SK-N-SH treated with all-trans-retinoic acid at 6 μM for 48 hours (cell line): ENCODE measurements at regions not wholly inside any gene's neighbourhood (a gene's known extent, or its start where the extent isn't known, plus 50 kb on each side); places are given as distances from the start of the nearest gene placed in this dataset.

Experiments used
- ATAC-seq: fragments of 200-7000 bp; cut with Tn5 transposase; 3 replicates; pipeline ENCODE4 v1.9.1; 2020; ENCODE audit warnings: mild to moderate bottlenecking, moderate library complexity
- ARNTL ChIP-seq: fragments of 450-650 bp; formaldehyde crosslinking; IDR thresholded peaks from 2 replicates; pipeline ENCODE4 v1.5.0; 2020; ENCODE audit warnings: low read depth, mild to moderate bottlenecking, moderate library complexity, borderline replicate concordance
- BACH2 ChIP-seq: fragments of 250-450 bp; sonication (Bioruptor Pico); IDR thresholded peaks from 2 replicates; pipeline ENCODE4 v1.9.0; 2021; ENCODE audit warnings: mild to moderate bottlenecking, borderline replicate concordance
- CSRNP3 ChIP-seq: fragments of 250-450 bp; sonication (Bioruptor Pico); IDR thresholded peaks from 2 replicates; pipeline ENCODE4 v1.5.1; 2021; ENCODE audit warnings: mild to moderate bottlenecking, moderate library complexity
- ESRRG ChIP-seq: fragments of 250-450 bp; sonication (Bioruptor Pico); IDR thresholded peaks from 2 replicates; pipeline ENCODE4 v1.6.1; 2021; ENCODE audit warnings: mild to moderate bottlenecking
- ISL1 ChIP-seq: fragments of 250-450 bp; sonication (Bioruptor Pico); IDR thresholded peaks from 2 replicates; pipeline ENCODE4 v2.1.2; 2022; ENCODE audit warnings: mild to moderate bottlenecking, moderate library complexity
- OSR1 ChIP-seq: fragments of 250-450 bp; sonication (Bioruptor Pico); IDR thresholded peaks from 2 replicates; pipeline ENCODE4 v1.8.0; 2022; ENCODE audit warnings: moderate library complexity, mild to moderate bottlenecking, inconsistent platforms
- POU6F1 ChIP-seq: fragments of 250-450 bp; sonication (Bioruptor Pico); IDR thresholded peaks from 2 replicates; pipeline ENCODE4 v1.8.0; 2021; ENCODE audit warnings: low read depth, mild to moderate bottlenecking, moderate library complexity, borderline replicate concordance
- PPARA ChIP-seq: fragments of 250-450 bp; sonication (Bioruptor Pico); IDR thresholded peaks from 2 replicates; pipeline ENCODE4 v1.5.0; 2020; ENCODE audit warnings: mild to moderate bottlenecking, borderline replicate concordance
- RARB ChIP-seq: fragments of 250-450 bp; sonication (Bioruptor Pico); IDR thresholded peaks from 2 replicates; pipeline ENCODE4 v1.8.0; 2021; ENCODE audit warnings: mild to moderate bottlenecking, moderate library complexity
- SNAI2 ChIP-seq: fragments of 250-450 bp; sonication (Bioruptor Pico); IDR thresholded peaks from 2 replicates; pipeline ENCODE4 v1.5.0; 2020; ENCODE audit warnings: mild to moderate bottlenecking, moderate library complexity
- TOX ChIP-seq: fragments of 250-450 bp; sonication (Bioruptor Pico); IDR thresholded peaks from 2 replicates; pipeline ENCODE4 v1.8.0; 2021; ENCODE audit warnings: mild to moderate bottlenecking, moderate library complexity, borderline replicate concordance
- ZC3H10 ChIP-seq: fragments of 250-450 bp; sonication (Bioruptor Pico); IDR thresholded peaks from 2 replicates; pipeline ENCODE4 v1.5.1; 2021; ENCODE audit warnings: mild to moderate bottlenecking, moderate library complexity
- ZFP3 ChIP-seq: fragments of 250-450 bp; sonication (Bioruptor Pico); IDR thresholded peaks from 2 replicates; pipeline ENCODE4 v1.5.0; 2020; ENCODE audit warnings: mild to moderate bottlenecking, moderate library complexity
- ZFP30 ChIP-seq: fragments of 450-650 bp; formaldehyde crosslinking; IDR thresholded peaks from 2 replicates; pipeline ENCODE4 v1.5.0; 2022; ENCODE audit warnings: mild to moderate bottlenecking, moderate library complexity
- ZNF565 ChIP-seq: fragments of 450-650 bp; formaldehyde crosslinking; conservative IDR thresholded peaks from 2 replicates; pipeline ENCODE4 v1.5.0; 2020; ENCODE audit warnings: low read depth, mild to moderate bottlenecking, moderate library complexity
- ZNF70 ChIP-seq: fragments of 450-650 bp; formaldehyde crosslinking; IDR thresholded peaks from 2 replicates; pipeline ENCODE4 v1.5.0; 2020; ENCODE audit warnings: mild to moderate bottlenecking, moderate library complexity
- ZNF8 ChIP-seq: fragments of 450-650 bp; formaldehyde crosslinking; IDR thresholded peaks from 2 replicates; pipeline ENCODE4 v1.5.0; 2020; ENCODE audit warnings: mild to moderate bottlenecking, moderate library complexity
- TF ChIP-seq, protein P1 (sequence below): fragments of 250-450 bp; sonication (Bioruptor Pico); IDR thresholded peaks from 2 replicates; pipeline ENCODE4 v1.8.0; 2020; ENCODE audit warnings: mild to moderate bottlenecking, moderate library complexity, borderline replicate concordance
- TF ChIP-seq, protein P2 (sequence below): fragments of 250-450 bp; sonication (Bioruptor Pico); IDR thresholded peaks from 2 replicates; pipeline ENCODE4 v1.5.0; 2020; ENCODE audit warnings: mild to moderate bottlenecking, moderate library complexity

- TF ChIP-seq ZFP30 (CRISPR knock-in tag) (no peak), SNAI2 (CRISPR knock-in tag) (no peak), BACH2 (no peak), POU6F1 (CRISPR knock-in tag) (no peak), RARB (CRISPR knock-in tag) (no peak), CSRNP3 (CRISPR knock-in tag) (no peak), OSR1 (CRISPR knock-in tag) (no peak), PPARA (CRISPR knock-in tag) (no peak), ZC3H10 (no peak), ISL1 (no peak), ESRRG (no peak), ARNTL (no peak), ZNF565 (CRISPR knock-in tag) (no peak)
- TF ChIP-seq, protein P1, sequence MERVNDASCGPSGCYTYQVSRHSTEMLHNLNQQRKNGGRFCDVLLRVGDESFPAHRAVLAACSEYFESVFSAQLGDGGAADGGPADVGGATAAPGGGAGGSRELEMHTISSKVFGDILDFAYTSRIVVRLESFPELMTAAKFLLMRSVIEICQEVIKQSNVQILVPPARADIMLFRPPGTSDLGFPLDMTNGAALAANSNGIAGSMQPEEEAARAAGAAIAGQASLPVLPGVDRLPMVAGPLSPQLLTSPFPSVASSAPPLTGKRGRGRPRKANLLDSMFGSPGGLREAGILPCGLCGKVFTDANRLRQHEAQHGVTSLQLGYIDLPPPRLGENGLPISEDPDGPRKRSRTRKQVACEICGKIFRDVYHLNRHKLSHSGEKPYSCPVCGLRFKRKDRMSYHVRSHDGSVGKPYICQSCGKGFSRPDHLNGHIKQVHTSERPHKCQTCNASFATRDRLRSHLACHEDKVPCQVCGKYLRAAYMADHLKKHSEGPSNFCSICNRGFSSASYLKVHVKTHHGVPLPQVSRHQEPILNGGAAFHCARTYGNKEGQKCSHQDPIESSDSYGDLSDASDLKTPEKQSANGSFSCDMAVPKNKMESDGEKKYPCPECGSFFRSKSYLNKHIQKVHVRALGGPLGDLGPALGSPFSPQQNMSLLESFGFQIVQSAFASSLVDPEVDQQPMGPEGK = no peak
- TF ChIP-seq, protein P2, sequence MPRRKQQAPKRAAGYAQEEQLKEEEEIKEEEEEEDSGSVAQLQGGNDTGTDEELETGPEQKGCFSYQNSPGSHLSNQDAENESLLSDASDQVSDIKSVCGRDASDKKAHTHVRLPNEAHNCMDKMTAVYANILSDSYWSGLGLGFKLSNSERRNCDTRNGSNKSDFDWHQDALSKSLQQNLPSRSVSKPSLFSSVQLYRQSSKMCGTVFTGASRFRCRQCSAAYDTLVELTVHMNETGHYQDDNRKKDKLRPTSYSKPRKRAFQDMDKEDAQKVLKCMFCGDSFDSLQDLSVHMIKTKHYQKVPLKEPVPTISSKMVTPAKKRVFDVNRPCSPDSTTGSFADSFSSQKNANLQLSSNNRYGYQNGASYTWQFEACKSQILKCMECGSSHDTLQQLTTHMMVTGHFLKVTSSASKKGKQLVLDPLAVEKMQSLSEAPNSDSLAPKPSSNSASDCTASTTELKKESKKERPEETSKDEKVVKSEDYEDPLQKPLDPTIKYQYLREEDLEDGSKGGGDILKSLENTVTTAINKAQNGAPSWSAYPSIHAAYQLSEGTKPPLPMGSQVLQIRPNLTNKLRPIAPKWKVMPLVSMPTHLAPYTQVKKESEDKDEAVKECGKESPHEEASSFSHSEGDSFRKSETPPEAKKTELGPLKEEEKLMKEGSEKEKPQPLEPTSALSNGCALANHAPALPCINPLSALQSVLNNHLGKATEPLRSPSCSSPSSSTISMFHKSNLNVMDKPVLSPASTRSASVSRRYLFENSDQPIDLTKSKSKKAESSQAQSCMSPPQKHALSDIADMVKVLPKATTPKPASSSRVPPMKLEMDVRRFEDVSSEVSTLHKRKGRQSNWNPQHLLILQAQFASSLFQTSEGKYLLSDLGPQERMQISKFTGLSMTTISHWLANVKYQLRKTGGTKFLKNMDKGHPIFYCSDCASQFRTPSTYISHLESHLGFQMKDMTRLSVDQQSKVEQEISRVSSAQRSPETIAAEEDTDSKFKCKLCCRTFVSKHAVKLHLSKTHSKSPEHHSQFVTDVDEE (CRISPR knock-in tag) = no peak
Observed at GRCh38 chr6:141394565-141395051, 738.1 kb upstream of the GJE1 start.

DNA sequence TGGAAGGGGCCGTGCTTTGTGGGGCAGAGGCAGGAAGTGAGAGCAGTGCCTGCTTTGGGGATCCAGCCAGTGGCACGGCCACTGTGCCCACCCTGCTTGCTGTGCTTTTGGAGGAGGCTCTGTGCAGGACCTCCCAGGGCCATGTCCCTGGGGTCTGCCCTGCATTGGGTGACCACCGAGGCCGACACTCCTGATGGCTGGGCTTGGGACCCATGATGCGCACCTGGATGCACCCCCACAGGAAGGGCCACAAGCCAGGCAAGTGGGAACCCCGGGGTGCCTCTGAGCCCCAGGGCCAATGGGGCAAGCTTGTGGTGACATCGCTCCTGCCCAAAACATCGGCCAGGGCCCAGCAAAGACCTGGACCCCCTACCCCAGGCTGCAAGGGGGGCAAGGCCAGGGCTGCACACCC, 738.6 kb upstream of the GJE1 start:
- no peak for TF ChIP-seq RARB (CRISPR knock-in tag)
- TF ChIP-seq ISL1 = no peak
- no peak for TF ChIP-seq POU6F1 (CRISPR knock-in tag)
- no peak for TF ChIP-seq CSRNP3 (CRISPR knock-in tag)
- TF ChIP-seq ZC3H10 = no peak
- TF ChIP-seq ZNF8 (CRISPR knock-in tag) = no peak
- TF ChIP-seq ZFP3 (CRISPR knock-in tag) = no peak
- no peak for TF ChIP-seq SNAI2 (CRISPR knock-in tag)
- TF ChIP-seq, protein P2 (CRISPR knock-in tag) = no peak
- TF ChIP-seq TOX = no peak
- TF ChIP-seq ARNTL = no peak
- TF ChIP-seq ZNF70 (CRISPR knock-in tag) = no peak
- TF ChIP-seq OSR1 (CRISPR knock-in tag) = no peak
- TF ChIP-seq, all 23 proteins: peak for 0
- ATAC-seq = no peak

More at GRCh38 chr6:141394565-141395051, 738.1 kb upstream of the GJE1 start:
- peak; percentile 34; the same call in 2 of the 3 replicates for ATAC-seq
